ENCODE measurements at regions not wholly inside any gene's neighbourhood (a gene's known extent, or its start where the extent isn't known, plus 50 kb on each side); places are given as distances from the start of the nearest gene placed in this dataset.
"Not testable (repeated sequence)": the region's sequence is repeated elsewhere in the genome, so short reads cannot be mapped to it uniquely, and the experiment has no call there.

- H4K20me1 ChIP-seq (ENCODE audit: control insufficient read depth, extremely low read depth, insufficient read depth, low read length), result no peaks in the 10 kb centered on the region
- H3K4me1 ChIP-seq (ENCODE audit: control insufficient read depth, extremely low read depth, insufficient read depth, low read length), result no peaks in the 10 kb centered on the region
- H3K27me3 ChIP-seq (ENCODE audit: control insufficient read depth, insufficient read depth, low read length), result no peaks in the 10 kb centered on the region
- TF ChIP-seq CTCF (conservative IDR thresholded peaks at IDR 0.05 in 1 of 2, IDR thresholded peaks at IDR 0.05 in 1 of 2; ENCODE audit: low read depth in 1 of 2, low read length in 2 of 2), result no peak
- no peaks in the 10 kb centered on the region for H3K9me3 ChIP-seq (ENCODE audit: control insufficient read depth, insufficient read depth, low read depth, low read length)
- H3K36me3 ChIP-seq (ENCODE audit: control insufficient read depth, insufficient read depth, low read length), result no peaks in the 10 kb centered on the region
- H3K4me2 ChIP-seq (ENCODE audit: extremely low read depth, insufficient read depth, low read length), result no peak overlapping the region
- no peaks in the 10 kb centered on the region for H3K79me2 ChIP-seq (ENCODE audit: control insufficient read depth, insufficient read depth, low read length)
- no peak overlapping the region for H3K4me3 ChIP-seq (replicated peaks in 1 of 4; ENCODE audit: control extremely low read depth in 1 of 4, insufficient read depth in 1 of 4, low read depth in 3 of 4, low read length in 4 of 4)
- H3K27ac ChIP-seq (ENCODE audit: insufficient read depth, low read length), result no peak overlapping the region
- no peak overlapping the region for H3K9ac ChIP-seq (ENCODE audit: insufficient read depth, low read length)
- peak; percentile 22 to 60 for DNase-seq (ENCODE audit: low read depth in 2 of 2)
- no peak overlapping the region for H2AFZ ChIP-seq (ENCODE audit: low read length)
Observed at GRCh38 chr5:87210076-87210475, 57.6 kb upstream of the RASA1 start.

DNA sequence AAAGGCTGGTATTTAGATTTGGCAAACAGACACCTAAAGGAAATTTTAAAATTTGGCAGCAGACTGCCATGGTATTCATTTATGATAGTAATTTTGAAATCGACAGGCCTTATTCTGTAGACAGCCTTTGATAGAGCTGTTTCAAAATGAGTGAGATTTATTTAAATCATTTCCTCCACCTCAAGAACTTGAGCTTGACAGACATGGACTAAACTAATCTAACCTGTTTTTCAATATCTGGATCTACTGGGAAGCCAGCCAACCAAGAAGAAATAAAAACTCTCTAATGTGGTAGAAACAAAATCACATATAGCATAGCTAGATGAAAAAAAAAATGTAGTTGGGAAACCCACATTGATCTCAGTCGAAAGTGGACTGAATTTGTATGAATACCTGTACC is 56.9 kb upstream of the RASA1 start:
- Histone ChIP-seq H3K4me1 (ENCODE audit: control insufficient read depth, extremely low read depth, insufficient read depth, low read length) (no peaks in the 10 kb centered on the region), H2AFZ (ENCODE audit: low read length) (no peak overlapping the region), H3K27me3 (ENCODE audit: control insufficient read depth, insufficient read depth, low read length) (no peaks in the 10 kb centered on the region), H3K36me3 (ENCODE audit: control insufficient read depth, insufficient read depth, low read length) (no peaks in the 10 kb centered on the region), H3K27ac (ENCODE audit: insufficient read depth, low read length) (no peak overlapping the region), H3K9ac (ENCODE audit: insufficient read depth, low read length) (no peak overlapping the region), H3K4me2 (ENCODE audit: extremely low read depth, insufficient read depth, low read length) (no peak overlapping the region), H3K4me3 (replicated peaks in 1 of 4; ENCODE audit: control extremely low read depth in 1 of 4, insufficient read depth in 1 of 4, low read depth in 3 of 4, low read length in 4 of 4) (no peak overlapping the region), H3K9me3 (ENCODE audit: control insufficient read depth, insufficient read depth, low read depth, low read length) (no peaks in the 10 kb centered on the region), H3K79me2 (ENCODE audit: control insufficient read depth, insufficient read depth, low read length) (no peaks in the 10 kb centered on the region), H4K20me1 (ENCODE audit: control insufficient read depth, extremely low read depth, insufficient read depth, low read length) (no peaks in the 10 kb centered on the region)
- TF ChIP-seq CTCF (conservative IDR thresholded peaks at IDR 0.05 in 1 of 2, IDR thresholded peaks at IDR 0.05 in 1 of 2; ENCODE audit: low read depth in 1 of 2, low read length in 2 of 2), result no peak
- TF ChIP-seq EZH2 (IDR thresholded peaks at IDR 0.05; ENCODE audit: low read length, missing control alignments), result no peak
- DNase-seq (ENCODE audit: low read depth in 2 of 2), result no peak

DNA sequence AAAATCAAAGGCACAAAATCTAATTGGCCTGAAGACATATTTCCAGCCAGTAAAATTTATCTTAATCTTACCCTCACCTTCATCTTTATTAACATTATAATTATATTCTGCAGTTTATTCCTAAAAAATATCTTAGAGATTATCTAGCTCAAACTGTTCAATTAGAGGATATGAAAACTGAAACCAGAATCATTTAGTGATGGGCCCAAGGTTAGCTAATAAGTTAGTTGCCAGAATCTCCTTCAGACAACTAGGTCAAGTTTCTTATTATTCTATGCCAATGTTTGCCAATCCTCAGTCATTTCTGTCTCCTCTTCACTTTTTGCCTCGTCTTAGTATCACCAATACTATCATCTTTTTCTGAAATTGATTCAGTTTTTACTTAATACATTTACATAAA is 56.0 kb upstream of the RASA1 start:
- no peak for DNase-seq (ENCODE audit: low read depth in 2 of 2)
- H3K27me3 ChIP-seq (ENCODE audit: control insufficient read depth, insufficient read depth, low read length), result no peaks in the 10 kb centered on the region
- no peak overlapping the region for H2AFZ ChIP-seq (ENCODE audit: low read length)
- no peaks in the 10 kb centered on the region for H4K20me1 ChIP-seq (ENCODE audit: control insufficient read depth, extremely low read depth, insufficient read depth, low read length)
- no peak overlapping the region for H3K9ac ChIP-seq (ENCODE audit: insufficient read depth, low read length)
- H3K4me2 ChIP-seq (ENCODE audit: extremely low read depth, insufficient read depth, low read length), result no peak overlapping the region
- H3K4me1 ChIP-seq (ENCODE audit: control insufficient read depth, extremely low read depth, insufficient read depth, low read length), result no peaks in the 10 kb centered on the region
- no peak overlapping the region for H3K27ac ChIP-seq (ENCODE audit: insufficient read depth, low read length)
- H3K36me3 ChIP-seq (ENCODE audit: control insufficient read depth, insufficient read depth, low read length), result no peaks in the 10 kb centered on the region
- H3K9me3 ChIP-seq (ENCODE audit: control insufficient read depth, insufficient read depth, low read depth, low read length), result no peaks in the 10 kb centered on the region
- no peak overlapping the region for H3K4me3 ChIP-seq (replicated peaks in 1 of 4; ENCODE audit: control extremely low read depth in 1 of 4, insufficient read depth in 1 of 4, low read depth in 3 of 4, low read length in 4 of 4)
- H3K79me2 ChIP-seq (ENCODE audit: control insufficient read depth, insufficient read depth, low read length), result no peaks in the 10 kb centered on the region
- TF ChIP-seq CTCF (conservative IDR thresholded peaks at IDR 0.05 in 1 of 2, IDR thresholded peaks at IDR 0.05 in 1 of 2; ENCODE audit: low read depth in 1 of 2, low read length in 2 of 2) (no peak), EZH2 (IDR thresholded peaks at IDR 0.05; ENCODE audit: low read length, missing control alignments) (no peak)

- H3K4me1 ChIP-seq (ENCODE audit: control insufficient read depth, extremely low read depth, insufficient read depth, low read length); H3K79me2 ChIP-seq (ENCODE audit: control insufficient read depth, insufficient read depth, low read length); H3K4me3 ChIP-seq (replicated peaks in 1 of 4; ENCODE audit: control extremely low read depth in 1 of 4, insufficient read depth in 1 of 4, low read depth in 3 of 4, low read length in 4 of 4); H3K27me3 ChIP-seq (ENCODE audit: control insufficient read depth, insufficient read depth, low read length); H3K9ac ChIP-seq (ENCODE audit: insufficient read depth, low read length); H4K20me1 ChIP-seq (ENCODE audit: control insufficient read depth, extremely low read depth, insufficient read depth, low read length); DNase-seq (ENCODE audit: low read depth in 2 of 2); H2AFZ ChIP-seq (ENCODE audit: low read length); H3K4me2 ChIP-seq (ENCODE audit: extremely low read depth, insufficient read depth, low read length); H3K27ac ChIP-seq (ENCODE audit: insufficient read depth, low read length); H3K36me3 ChIP-seq (ENCODE audit: control insufficient read depth, insufficient read depth, low read length); H3K9me3 ChIP-seq (ENCODE audit: control insufficient read depth, insufficient read depth, low read depth, low read length): not testable (repeated sequence)
Observed at GRCh38 chr5:87212183-87212582, 55.5 kb upstream of the RASA1 start.

DNA sequence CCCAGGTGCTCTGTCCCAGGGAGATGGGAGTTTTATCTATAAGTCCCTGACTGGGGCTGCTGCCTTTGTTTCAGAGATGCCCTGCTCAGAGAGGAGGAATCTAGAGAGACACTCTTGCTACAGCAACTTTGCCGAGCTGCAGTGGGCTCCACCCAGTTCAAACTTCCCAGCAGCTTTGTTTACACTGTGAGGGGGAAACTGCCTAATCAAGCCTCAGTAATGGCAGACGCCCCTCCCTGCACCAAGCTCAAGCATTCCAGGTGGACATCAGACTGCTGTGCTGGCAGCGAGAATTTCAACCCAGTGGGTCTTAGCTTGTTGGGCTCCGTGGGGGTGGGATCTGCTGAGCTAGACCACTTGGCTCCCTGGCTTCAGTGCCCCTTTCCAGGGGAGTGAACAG is 50.2 kb upstream of the RASA1 start:
- not testable (repeated sequence) for H3K4me3 ChIP-seq (replicated peaks in 1 of 4; ENCODE audit: control extremely low read depth in 1 of 4, insufficient read depth in 1 of 4, low read depth in 3 of 4, low read length in 4 of 4); H3K4me1 ChIP-seq (ENCODE audit: control insufficient read depth, extremely low read depth, insufficient read depth, low read length); H3K4me2 ChIP-seq (ENCODE audit: extremely low read depth, insufficient read depth, low read length); H3K27ac ChIP-seq (ENCODE audit: insufficient read depth, low read length); DNase-seq (ENCODE audit: low read depth in 2 of 2); H3K27me3 ChIP-seq (ENCODE audit: control insufficient read depth, insufficient read depth, low read length); H4K20me1 ChIP-seq (ENCODE audit: control insufficient read depth, extremely low read depth, insufficient read depth, low read length); H3K79me2 ChIP-seq (ENCODE audit: control insufficient read depth, insufficient read depth, low read length); H3K9me3 ChIP-seq (ENCODE audit: control insufficient read depth, insufficient read depth, low read depth, low read length); H3K9ac ChIP-seq (ENCODE audit: insufficient read depth, low read length); H3K36me3 ChIP-seq (ENCODE audit: control insufficient read depth, insufficient read depth, low read length)
- H2AFZ ChIP-seq (ENCODE audit: low read length), result peak overlapping the region; percentile 30
